GM21515 (cell line): ENCODE measurements at regions not wholly inside any gene's neighbourhood (a gene's known extent, or its start where the extent isn't known, plus 50 kb on each side); places are given as distances from the start of the nearest gene placed in this dataset.

Source experiments
- ATAC-seq: cut with Tn5 transposase; IDR thresholded peaks from one replicate; pipeline ENCODE4 v1.9.1; 2021; ENCODE audit not compliant: unreplicated experiment

DNA sequence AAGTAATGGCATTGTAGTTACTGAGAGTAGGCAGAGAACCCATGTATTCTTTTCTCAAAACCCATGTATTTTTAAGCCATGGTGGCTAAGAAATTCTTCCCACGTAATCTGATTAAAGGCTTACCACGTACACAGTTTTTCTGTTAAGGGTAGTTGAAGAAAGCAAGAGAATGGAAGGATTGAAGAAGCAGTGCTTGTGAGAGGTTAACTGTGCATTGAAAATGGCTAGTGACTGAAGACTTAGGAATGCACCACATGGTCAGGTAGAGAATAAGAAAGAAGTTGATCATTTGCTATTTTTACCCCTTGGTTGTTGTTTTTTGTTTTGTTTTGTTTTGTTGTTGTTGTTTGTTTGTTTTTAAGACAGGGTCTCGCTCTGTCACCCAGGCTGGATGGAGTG is 178.9 kb upstream of the SNX7 start:
- ATAC-seq = no peak

GRCh38 chr1:98480271-98480670 is 181.2 kb upstream of the SNX7 start:
- ATAC-seq = no peak

- ATAC-seq = no peak
Measured at GRCh38 chr1:98478121-98478520, 183.4 kb upstream of the SNX7 start.

GRCh38 chr1:98472878-98473277 is 188.6 kb upstream of the SNX7 start:
- ATAC-seq = no peak

- ATAC-seq = no peak
Measured at GRCh38 chr1:98471633-98472032, 189.9 kb upstream of the SNX7 start.

DNA sequence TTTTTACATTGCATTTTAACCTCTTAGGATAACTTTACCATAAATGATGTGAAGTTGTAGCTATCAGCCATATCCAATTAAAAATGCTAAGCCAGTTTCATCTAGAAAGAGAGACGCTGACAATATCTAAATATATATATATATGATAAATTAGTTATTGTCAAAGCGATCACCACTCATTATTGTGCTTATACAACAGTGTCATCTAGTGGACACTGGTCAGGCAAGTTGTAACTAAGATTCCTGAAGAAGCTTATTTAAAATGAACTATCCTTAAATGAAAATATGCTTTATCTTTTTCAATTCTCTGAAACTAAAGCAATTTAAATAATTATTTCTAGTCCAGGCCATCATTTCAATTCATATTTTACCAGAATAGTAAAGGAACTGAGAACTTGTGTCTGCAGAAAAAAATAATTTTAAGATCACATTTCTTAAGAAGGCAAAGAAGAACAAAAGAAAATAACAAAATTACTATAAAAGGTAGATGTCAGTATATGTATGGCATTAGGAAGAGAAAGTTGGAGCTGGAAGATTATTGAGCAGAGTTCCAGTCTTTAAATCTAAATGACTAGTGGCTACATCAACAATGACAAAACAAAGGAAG is 193.3 kb upstream of the SNX7 start:
- ATAC-seq = no peak

- no peak for ATAC-seq
Measured at GRCh38 chr1:98467586-98467985, 193.9 kb upstream of the SNX7 start.

DNA sequence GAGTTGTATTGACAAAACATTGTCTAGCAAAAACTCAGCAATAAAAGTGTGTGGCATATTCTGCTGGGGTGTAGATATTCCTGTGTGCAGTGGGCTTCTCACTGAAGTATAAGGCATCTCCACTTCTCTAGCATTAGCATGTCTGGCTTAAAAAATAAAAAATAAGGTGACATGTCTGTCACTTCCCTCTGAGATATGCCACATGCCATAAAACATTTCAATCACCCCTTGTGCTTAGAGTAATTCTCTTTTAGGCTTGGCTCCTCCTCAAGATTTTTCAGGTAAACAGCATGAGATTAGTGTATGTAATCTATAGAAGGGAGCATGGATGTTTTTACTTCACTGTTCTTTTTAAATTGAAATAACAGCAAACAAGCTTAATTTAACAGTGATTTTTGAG is 194.4 kb upstream of the SNX7 start:
- no peak for ATAC-seq

DNA sequence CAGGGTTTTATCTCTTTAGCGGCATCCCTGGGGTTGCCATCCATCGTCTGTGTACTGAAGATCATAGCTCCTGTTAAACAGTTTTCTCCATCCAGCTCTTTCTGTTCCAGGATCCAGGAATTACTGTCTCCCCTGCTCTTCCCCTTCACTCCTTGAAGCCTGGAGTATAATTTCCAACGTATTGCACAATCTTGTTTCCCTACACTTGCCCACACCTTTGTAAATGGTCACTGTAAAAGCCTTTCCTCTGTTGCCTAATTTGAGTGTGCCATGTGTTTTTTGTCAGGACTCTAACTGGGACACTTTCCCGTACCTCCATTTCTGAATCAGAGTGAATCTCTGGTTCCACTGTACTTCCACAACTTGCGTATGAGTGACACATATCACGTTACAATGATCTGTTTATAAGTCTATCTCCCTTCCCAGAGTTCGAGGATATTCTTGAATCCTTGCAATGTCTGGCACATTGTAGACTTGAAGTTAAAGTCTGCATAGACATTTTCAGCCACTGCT is 199.6 kb upstream of the SNX7 start:
- ATAC-seq = no peak

DNA sequence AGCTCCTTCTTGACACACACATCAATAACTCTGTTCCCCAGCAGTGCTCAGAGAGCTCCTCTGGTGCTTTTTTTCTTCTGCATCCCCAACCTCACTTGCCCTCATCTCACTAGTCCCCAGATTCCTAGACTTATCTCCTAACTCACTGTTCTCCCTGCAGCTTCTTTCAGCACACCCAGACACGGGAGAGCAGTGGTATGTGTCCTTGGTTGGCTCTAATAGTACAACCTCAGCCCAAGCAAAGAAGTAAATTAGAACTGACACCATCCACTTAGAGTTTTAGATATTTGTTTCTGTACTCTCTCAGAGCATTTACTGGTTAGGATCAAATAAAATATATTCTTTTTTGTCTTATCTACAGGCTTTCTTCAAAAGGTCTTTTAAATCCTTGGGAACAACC is 201.4 kb upstream of the SNX7 start:
- ATAC-seq = no peak

GRCh38 chr1:98459486-98459870 is 202.0 kb upstream of the SNX7 start:
- ATAC-seq = no peak

- ATAC-seq = no peak
Measured at GRCh38 chr1:98458511-98459485, 202.7 kb upstream of the SNX7 start.

GRCh38 chr1:98457248-98457647 is 204.3 kb upstream of the SNX7 start:
- no peak for ATAC-seq

DNA sequence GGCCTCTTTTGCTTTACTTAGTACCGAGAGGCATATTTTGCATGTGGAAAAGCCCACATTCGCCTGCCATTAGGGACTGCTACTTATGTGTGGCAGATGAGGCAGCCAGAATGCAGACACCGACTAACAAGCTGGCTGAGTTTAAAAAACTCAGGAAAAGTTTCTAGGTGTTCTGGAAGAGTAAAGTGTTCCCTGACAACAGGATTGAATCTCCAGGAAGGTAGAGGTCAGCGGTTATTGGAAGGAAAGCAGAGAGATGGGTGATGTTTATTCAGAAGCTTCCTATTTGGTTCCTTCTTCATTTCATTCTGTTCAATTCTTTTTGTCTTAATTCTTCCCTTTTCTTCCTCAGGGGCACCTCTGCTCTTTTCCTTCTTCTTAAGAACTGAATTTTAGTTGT is 206.9 kb upstream of the SNX7 start:
- no peak for ATAC-seq

DNA sequence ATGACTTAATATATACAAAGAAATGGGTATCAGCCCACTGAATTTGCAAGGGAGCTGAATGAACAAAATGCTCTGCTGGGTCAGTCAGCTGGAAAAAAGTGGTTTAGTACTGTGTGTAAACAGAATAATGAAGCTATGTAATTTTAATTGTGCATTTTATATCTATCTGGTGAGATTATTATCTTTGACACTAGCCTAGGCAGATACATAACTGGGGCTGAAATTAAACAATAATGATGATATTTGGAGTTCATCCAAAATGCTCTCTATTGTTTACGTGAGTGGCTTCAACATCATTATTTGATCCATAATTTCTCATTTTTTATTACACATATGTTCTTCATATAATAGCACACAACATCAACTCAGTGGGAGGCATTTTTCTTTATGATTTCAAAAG is 208.5 kb upstream of the SNX7 start:
- ATAC-seq = no peak

- ATAC-seq = no peak
Measured at GRCh38 chr1:98452162-98452561, 209.4 kb upstream of the SNX7 start.

GRCh38 chr1:98441281-98441680 is 220.2 kb upstream of the SNX7 start:
- ATAC-seq = no peak

DNA sequence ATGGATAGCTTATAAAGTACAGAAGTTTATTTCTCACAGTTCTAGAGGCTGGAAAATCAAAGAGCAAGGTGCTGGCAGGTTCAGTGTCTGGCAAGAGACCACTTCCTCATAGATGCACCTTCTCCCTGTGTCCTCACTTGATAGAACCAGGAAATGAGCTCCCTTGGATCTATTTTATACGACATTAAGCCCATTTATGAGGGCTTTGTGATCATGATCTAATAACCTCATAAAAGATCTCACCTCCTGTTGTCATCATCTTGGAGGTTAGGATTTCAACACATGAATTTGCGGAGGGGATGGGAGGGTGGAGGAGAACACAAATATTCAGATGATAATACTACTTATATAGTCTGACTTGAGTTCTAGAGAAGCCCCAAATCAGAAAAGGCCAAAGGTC is 222.1 kb upstream of the SNX7 start:
- ATAC-seq = no peak

- ATAC-seq = no peak
Measured at GRCh38 chr1:98437540-98437939, 224.0 kb upstream of the SNX7 start.

GRCh38 chr1:98437011-98437410 is 224.5 kb upstream of the SNX7 start:
- ATAC-seq = no peak

GRCh38 chr1:98429965-98430443 is 231.5 kb upstream of the SNX7 start:
- ATAC-seq = no peak

- no peak for ATAC-seq
Measured at GRCh38 chr1:98428864-98429263, 232.7 kb upstream of the SNX7 start.
